GM12891 (cell line): ENCODE measurements at regions not wholly inside any gene's neighbourhood (a gene's known extent, or its start where the extent isn't known, plus 50 kb on each side); places are given as distances from the start of the nearest gene placed in this dataset.

Experiments used
- DNase-seq: peaks from one replicate; pipeline ENCODE4 v3.0.0; 2011; ENCODE audit warnings: low spot score; ENCODE audit not compliant: insufficient read length
- FAIRE-seq: peaks from 2 replicates; lab custom pipeline; 2011; peaks lifted over from hg19 to GRCh38; lab: Jason Lieb, UNC
- PAX5 ChIP-seq: IDR thresholded peaks from 2 replicates; pipeline ENCODE4 v1.6.1; 2011; ENCODE audit warnings: low read length, moderate library complexity, mild to moderate bottlenecking; ENCODE audit not compliant: insufficient read depth, severe bottlenecking
- POLR2A ChIP-seq: IDR thresholded peaks from 2 replicates; pipeline ENCODE4 v1.6.1; 2011; ENCODE audit warnings: low read depth, low read length, control low read depth
- POLR2AphosphoS5 ChIP-seq: IDR thresholded peaks from 2 replicates; pipeline ENCODE4 v1.6.1; 2011; ENCODE audit warnings: low read depth, low read length, control low read depth
- POU2F2 ChIP-seq: IDR thresholded peaks from 2 replicates; pipeline ENCODE4 v1.6.1; 2011; ENCODE audit warnings: low read depth, mild to moderate bottlenecking, control low read depth, low read length, moderate library complexity
- SPI1 ChIP-seq: IDR thresholded peaks from 2 replicates; pipeline ENCODE4 v1.6.1; 2011; ENCODE audit warnings: low read depth, low read length, control low read depth
- TAF1 ChIP-seq: IDR thresholded peaks from 2 replicates; pipeline ENCODE4 v1.6.1; 2011; ENCODE audit warnings: low read depth, low read length, control low read depth

DNA sequence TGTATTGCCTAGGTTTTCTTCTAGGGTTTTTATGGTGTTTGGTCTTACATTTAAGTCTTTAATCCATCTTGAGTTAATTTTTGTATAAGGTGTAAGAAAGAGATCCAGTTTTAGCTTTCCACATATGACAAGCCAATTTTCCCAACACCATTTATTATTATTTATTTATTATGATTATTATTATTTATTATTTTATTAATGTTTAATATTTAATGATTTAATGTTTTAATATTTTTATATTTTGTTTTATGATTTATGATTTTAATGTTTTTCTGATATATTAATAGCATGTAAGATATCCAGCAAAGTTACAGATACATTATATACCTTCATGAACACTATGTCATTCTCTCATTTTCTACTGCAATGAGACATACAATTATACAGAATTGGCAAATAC, 1082.0 kb downstream of the DSC3 start:
- TF ChIP-seq TAF1 (no peak), POU2F2 (no peak), SPI1 (no peak)
- FAIRE-seq (no peak), DNase-seq (no peak)

DNA sequence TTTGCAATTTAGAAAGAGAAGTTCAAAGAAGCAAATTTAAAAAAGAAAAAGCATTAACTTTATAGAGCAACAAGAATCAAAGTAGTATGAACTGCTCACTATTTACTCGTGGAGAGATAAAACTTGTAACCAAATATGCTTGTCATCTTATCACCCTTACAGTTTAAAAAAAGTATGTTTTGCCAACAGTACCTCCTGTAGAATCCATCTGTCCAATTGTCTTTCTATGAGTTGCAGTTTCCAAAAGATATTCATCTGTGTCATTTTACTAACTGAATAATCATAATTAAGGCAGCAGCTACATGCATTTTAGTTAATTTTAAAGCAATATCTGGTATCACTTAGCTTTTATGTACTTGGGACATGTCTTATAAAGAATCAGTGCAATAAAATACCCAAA, 1112.3 kb downstream of the DSC3 start:
- TF ChIP-seq POLR2A: no peak
- no peak for TF ChIP-seq POU2F2
- no peak for TF ChIP-seq SPI1
- TF ChIP-seq TAF1: no peak
- no peak for TF ChIP-seq POLR2AphosphoS5
- no peak for TF ChIP-seq PAX5
- no peak for FAIRE-seq
- no peak for DNase-seq

DNA sequence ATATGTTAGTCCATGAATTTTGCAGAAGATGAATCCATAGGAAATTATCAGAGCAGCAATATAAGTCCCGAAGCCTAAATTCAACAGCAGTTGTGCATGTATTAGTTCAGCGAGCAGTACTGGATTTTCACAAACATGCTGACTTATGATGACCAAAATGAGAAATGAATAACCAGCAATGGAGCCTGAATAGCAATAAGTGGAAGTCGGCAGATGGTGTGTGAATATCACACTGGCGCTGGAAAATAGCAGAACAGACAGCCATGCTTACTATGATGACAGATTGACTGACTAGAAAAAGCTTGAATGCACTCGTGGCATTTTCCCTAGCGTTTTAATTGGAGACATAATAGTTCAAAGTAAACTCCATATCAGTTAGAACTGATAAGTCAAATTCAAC, 1114.5 kb downstream of the DSC3 start:
- FAIRE-seq (no peak), DNase-seq (no peak)
- no peak for TF ChIP-seq POU2F2
- no peak for TF ChIP-seq PAX5
- TF ChIP-seq POLR2A: no peak
- no peak for TF ChIP-seq TAF1
- TF ChIP-seq POLR2AphosphoS5: no peak
- no peak for TF ChIP-seq SPI1

DNA sequence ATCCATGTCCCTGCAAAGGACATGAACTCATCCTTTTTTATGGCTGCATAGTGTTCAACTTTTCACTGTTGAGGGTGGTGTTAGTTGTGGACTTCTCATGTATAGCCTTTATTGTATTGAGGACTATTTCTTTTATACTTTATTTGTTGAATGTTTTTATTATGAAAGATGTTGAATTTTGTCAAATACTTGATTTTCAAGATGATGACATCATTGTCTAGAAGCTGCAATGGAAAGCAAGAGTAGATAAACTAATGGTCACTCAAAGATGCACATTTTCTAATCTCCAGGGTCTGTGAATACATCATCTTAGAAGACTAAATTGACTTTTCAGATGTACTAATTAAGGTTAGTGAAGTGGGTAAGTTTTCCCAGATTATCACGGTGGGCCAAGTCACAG, 1117.0 kb downstream of the DSC3 start:
- no peak for FAIRE-seq
- TF ChIP-seq TAF1 (no peak), POLR2A (no peak), POU2F2 (no peak), PAX5 (no peak), POLR2AphosphoS5 (no peak), SPI1 (no peak)
- DNase-seq: no peak

DNA sequence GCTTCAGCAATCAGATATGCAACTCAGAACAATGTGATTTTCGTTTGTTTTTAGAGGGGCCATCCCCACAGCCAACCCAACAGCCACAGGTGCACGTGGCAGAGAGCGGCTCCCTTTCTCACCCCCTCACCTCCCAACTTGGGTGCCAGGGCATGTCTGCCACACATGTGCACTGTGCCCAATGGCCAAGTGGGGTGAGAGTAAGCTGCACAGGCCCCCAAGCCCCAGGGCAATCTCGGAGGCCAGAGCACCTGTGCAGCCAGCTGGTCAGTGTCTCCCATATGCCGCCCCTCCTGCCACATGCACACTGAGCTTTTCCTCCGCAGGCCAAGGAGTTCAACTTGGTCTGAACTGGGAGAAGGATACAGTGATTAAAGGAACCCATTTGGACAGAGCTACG, 1130.2 kb downstream of the DSC3 start:
- no peak for DNase-seq
- no peak for TF ChIP-seq PAX5
- no peak for TF ChIP-seq POU2F2
- no peak for TF ChIP-seq SPI1
- no peak for TF ChIP-seq TAF1
- TF ChIP-seq POLR2A: no peak
- no peak for TF ChIP-seq POLR2AphosphoS5
- no peak for FAIRE-seq

DNA sequence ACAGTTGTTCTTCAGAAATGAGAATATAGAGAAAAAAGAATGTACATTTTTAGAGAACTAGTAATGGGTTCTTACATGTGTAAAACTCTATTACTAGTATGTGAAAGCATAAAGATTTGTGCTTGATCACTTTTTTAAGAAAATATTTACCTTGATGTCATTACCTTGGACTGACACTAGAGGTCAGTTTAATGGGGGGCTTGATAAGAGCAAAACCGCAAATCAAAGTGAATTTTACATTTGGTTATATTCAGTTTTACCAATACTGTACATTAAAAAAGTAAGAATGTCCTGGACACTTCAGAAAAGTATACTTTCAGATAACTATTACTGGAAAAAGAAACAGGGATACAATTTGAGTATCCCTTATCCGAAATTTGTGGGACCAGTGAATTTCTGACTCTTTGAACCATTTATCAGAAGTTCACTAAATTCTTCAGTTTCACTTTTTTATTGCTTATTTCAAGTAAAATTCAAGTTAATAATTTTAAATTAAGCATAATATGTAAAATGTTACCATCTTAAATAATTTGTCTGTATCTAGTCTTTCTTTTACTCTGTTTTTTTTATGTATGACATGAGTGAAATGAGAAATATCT, 1149.5 kb downstream of the DSC3 start:
- no peak for FAIRE-seq
- TF ChIP-seq SPI1: no peak
- TF ChIP-seq POLR2AphosphoS5: no peak
- TF ChIP-seq POLR2A: no peak
- TF ChIP-seq TAF1: no peak
- TF ChIP-seq PAX5: no peak
- TF ChIP-seq POU2F2: no peak
- DNase-seq: no peak

DNA sequence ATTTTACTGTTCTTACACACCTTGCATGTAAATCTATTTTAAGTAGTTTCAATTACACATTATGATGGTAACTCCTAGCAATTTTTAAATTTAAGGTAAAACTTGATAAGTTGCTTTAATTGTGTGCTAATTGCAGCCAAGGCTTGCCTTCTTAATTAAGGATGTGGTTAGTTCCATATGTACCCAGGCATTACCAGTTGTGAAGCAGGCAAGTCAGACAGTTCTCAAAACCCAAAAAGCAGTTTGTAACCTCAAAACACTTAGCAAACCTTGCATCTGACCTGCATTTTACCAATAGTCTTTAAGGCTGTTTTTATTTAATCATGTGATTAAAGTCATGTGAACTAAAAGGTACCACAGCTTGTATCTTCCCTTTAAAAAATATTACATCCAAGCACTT, 1159.4 kb downstream of the DSC3 start:
- FAIRE-seq: no peak
- no peak for TF ChIP-seq SPI1
- no peak for DNase-seq

DNA sequence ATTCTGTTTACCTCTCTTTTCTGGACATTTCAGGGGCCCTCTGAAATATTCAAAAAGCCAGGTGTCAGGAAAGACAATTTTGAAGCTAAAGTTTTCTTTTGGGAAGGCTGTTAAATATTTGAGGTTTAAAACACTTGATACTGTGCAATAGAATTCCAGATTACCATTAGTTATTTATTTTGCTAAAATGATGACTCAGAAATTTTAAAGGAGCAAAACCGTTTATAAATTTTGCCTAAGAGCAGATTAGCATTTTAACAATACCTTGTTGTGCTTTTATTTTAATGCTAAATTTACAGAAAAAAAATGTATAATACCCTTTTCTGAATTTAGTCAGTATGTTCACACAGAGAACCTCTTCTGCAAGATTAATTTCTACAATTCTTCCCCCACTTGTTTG, 1159.9 kb downstream of the DSC3 start:
- FAIRE-seq (no peak), DNase-seq (no peak)
- TF ChIP-seq POLR2A (no peak), POU2F2 (no peak), PAX5 (no peak), TAF1 (no peak), SPI1 (no peak), POLR2AphosphoS5 (no peak)

DNA sequence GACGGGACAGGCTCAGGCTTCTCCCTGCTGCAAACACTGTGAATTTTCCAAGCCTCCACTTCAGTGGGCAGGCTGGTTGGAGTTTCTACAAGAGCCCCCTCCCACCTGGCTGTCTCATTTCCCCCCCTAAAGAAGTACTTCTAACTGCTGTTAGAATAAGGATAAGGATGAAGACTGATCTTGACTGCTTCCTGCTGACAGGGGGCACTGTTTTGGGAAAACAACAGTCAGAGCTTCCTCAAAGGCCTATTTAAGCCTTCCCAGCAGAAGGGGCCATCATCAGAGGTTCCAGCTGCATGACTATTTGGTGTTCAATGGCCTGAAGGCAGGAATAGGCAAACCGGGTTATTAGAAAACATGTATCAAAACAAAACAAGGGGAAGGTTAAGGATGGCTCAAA, 1162.8 kb downstream of the DSC3 start:
- DNase-seq (no peak), FAIRE-seq (no peak)

DNA sequence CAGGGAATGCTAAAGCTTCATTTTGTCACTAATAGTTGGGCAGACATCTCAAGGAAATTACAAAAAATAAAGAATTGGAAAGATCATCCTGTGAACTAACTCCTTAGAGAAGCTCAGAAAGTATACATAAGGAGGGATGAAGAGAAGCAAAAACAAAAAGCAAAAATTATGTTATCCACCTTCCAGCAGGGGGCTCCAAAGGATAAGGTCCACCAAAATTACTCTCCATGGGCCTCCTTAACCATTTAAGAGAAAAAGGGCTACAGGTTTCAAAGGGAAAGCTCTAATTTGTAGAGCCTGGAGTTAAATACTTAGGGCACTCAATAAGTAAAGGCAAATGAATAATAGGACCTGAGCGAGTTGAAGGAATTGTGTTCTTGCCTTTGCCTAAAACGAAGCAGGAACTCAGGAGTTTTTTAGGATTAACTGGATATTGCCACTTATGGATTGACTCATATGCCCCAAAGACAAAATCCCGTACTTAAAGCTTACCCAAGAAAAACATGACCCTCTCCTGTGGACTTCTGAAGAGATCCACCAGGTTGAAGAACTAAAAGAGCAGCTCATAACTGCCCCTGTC, 1167.9 kb downstream of the DSC3 start:
- DNase-seq (no peak), FAIRE-seq (no peak)
- TF ChIP-seq POLR2A (no peak), PAX5 (no peak)

More for the DNA sequence above, 1162.8 kb downstream of the DSC3 start:
- TF ChIP-seq POU2F2 (no peak), PAX5 (no peak), SPI1 (no peak), TAF1 (no peak), POLR2A (no peak), POLR2AphosphoS5 (no peak)
